Stimulated activated CD4-positive, alpha-beta T cell treated with anti-CD3 and anti-CD28 coated beads, Interleukin-4, amount 100 ng/mL, for 48 hours (primary cell): ENCODE measurements at regions not wholly inside any gene's neighbourhood (a gene's known extent, or its start where the extent isn't known, plus 50 kb on each side); places are given as distances from the start of the nearest gene placed in this dataset.
"Not testable (repeated sequence)": the region's sequence is repeated elsewhere in the genome, so short reads cannot be mapped to it uniquely, and the experiment has no call there.

ENCODE experiments used
- DNase-seq, 2 donors: peaks; one replicate each; pipeline ENCODE4 v3.0.0-alpha.2; 2020; ENCODE audit warnings: low read depth in 2 of 2

DNA sequence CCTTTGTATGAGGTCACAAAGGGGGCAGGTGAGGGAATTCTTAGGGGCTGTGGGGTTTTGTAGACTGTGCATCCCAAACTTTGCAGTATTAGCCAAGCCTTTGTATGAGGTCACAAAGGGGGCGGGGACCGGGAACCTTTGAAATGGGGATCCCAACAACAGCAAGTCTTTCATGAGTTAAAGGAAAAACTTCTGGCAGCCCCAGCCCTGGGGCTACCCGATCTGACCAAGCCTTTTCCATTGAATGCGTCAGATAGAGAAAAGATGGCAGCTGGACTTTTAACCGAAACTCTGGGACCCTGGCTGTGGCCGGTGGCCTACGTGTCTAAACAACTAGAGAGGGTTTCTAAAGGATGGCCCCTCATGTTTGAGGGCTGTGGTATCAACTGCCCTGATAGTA is 79.0 kb upstream of the RUBCNL start:
- not testable (repeated sequence) for DNase-seq

DNA sequence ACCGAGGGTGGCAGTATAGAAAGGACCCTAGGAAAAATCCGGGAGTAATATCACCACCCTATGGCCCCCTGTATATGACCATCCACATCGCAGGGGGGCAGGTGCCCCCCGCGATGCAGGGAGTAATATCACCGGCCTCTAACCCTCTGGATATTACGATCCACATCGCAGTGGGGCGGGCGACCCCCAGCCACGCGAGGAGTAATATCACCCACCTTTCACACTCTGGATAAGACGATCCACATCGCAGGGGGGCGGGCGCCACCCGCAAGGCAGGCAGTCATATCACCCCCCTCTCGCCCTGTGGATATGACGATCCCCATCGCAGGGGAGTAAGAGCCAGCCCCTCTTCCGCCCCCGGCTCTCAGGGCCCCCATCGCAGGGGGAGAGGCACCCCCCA is 76.7 kb upstream of the RUBCNL start:
- DNase-seq, result no peak

DNA sequence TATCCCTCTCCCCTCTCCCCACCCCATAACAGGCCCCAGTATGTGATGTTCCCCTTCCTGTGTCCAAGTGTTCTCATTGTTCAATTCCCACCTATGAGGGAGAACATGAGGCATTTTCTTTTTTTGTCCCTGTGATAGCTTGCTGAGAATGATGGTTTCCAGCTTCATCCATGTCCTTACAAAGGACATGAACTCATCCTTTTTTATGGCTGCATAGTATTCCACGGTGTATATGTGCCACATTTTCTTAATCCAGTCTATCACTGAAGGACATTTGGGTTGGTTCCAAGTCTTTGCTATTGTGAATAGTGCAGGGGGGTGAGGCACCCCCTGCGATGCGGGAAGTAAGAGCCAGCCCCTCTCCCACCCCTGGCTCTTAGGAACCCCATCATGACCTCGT is 73.2 kb upstream of the RUBCNL start:
- not testable (repeated sequence) for DNase-seq

DNA sequence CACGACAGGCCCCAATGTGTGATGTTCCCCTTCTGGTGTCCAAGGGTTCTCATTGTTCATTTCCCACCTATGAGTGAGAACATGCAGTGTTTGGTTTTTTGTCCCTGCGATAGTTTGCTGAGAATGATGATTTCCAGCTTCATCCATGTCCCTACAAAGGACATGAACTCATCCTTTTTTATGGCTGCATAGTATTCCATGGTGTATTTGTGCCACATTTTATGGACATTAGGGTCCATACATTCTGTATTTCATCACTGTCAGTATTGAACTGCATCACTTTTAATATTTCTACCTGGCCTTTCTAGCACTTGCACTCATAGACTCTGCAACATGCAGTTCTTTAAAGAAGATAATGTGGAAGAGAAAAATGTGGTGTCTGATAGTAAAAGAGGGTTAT is 70.2 kb upstream of the RUBCNL start:
- not testable (repeated sequence) for DNase-seq

DNA sequence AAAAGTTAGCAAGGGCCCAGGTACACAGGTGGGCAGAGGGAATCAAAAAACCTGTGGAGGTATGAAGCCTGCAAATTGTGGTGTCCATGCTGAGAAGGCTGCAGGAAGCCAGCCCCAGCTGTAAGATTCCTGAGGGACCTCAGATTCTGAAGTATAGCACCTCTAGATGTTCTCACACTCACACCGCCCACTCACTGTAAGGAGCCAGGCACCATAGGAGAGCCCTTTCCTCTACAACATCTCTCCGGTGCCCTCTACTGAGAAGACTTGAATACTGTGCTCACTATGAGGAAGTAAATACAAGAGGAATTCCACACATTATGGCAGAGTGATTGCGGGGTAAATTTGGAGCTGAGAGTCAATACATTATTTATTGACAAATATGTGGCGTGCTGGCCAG is 68.9 kb upstream of the RUBCNL start:
- peak in 1 of 2 donors; percentile 2 for DNase-seq

DNA sequence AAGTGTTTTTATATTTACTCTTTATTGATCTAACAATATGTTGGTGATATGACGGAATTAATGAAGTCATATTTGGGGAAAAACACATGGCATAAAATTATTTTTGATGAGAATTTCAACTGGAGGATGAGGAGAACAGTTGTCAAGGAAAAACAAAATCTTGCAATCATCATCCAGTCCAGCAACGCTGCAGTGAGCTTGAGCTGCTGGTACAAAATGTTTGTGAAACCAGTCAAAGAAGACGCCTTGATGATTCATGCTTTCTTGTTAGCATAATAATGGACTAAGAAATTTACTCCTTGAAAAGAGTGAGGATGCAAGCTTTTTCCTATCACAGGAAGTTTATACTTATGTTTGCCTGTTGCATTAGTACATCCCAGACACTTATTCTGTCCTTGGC is 64.1 kb upstream of the RUBCNL start:
- not testable (repeated sequence) for DNase-seq

DNA sequence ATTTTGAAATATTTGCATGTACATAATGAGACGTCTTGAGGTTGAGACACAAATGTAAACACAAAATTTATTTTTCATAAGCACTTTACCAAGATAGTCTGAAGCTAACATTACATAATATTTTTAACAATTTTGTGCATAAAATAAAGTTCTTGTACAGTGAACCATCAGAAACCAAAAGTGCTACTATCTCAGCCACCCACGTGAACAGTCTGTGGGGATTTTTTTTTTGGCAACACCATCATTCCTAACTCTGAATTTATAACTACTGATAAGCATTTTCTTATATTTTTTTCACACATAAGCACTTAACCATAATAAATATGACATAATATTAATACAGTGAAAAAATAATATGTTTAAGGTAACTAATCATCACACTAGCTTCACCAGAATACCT is 62.9 kb upstream of the RUBCNL start:
- DNase-seq, result not testable (repeated sequence)

DNA sequence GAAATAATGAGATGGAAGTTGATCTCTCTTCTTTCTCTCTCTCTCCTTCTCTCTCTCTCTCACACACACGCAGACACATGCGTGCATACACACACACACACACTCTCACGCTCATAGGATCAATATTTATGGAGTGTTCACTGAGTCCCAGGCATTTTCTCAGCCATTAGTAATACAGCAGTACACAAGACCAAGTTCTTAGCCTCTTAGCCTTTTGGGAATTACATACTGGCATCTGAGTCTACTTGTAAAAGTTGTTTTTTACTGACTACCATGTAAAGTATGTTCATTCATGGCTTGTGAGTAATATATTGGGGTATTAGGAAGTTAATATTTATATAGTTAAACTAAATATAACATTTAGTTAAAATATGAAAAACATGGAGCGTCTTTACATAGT is 61.1 kb upstream of the RUBCNL start:
- not testable (repeated sequence) for DNase-seq

DNA sequence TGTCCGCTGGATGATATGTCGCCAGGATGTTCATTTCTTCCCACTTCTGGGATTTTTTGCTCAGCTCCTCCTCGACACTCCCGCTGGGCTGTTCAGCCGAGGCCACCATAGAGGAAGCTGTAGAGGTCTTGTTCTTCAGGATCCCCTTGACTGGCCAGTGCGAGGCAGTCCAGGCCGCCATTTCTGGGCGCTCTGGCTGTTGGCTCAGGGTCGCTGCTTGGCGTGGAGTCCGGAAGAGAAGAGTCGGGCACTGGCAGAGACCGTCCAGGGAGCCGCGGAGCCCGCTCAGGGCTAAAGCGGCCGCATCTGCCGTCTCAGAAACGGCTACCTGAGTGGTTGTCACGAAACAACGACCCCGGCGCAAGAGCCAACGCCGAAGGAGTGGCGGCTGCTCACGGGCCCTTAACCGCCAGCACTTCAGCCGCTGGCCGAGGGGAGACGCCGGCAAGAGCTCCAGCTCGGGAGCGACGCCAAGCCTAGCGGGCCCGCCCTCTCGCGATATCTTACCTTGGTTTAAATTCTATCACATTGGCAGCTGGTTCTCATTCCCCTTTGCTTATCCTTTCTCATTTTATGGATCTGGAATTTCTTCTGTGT is 50.9 kb upstream of the RUBCNL start:
- not testable (repeated sequence) for DNase-seq
